ENCODE measurements at regions not wholly inside any gene's neighbourhood (a gene's known extent, or its start where the extent isn't known, plus 50 kb on each side); places are given as distances from the start of the nearest gene placed in this dataset.

GRCh38 chrX:68997911-68998310 lies 167.3 kb downstream of the PJA1 start:
- TF ChIP-seq POLR2AphosphoS5 (IDR thresholded peaks at IDR 0.05) (no peak), POLR2A (IDR thresholded peaks at IDR 0.05) (no peak), EP300 (IDR thresholded peaks at IDR 0.05) (no peak)
- TF ChIP-seq, protein P1, sequence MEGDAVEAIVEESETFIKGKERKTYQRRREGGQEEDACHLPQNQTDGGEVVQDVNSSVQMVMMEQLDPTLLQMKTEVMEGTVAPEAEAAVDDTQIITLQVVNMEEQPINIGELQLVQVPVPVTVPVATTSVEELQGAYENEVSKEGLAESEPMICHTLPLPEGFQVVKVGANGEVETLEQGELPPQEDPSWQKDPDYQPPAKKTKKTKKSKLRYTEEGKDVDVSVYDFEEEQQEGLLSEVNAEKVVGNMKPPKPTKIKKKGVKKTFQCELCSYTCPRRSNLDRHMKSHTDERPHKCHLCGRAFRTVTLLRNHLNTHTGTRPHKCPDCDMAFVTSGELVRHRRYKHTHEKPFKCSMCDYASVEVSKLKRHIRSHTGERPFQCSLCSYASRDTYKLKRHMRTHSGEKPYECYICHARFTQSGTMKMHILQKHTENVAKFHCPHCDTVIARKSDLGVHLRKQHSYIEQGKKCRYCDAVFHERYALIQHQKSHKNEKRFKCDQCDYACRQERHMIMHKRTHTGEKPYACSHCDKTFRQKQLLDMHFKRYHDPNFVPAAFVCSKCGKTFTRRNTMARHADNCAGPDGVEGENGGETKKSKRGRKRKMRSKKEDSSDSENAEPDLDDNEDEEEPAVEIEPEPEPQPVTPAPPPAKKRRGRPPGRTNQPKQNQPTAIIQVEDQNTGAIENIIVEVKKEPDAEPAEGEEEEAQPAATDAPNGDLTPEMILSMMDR (IDR thresholded peaks at IDR 0.05): no peak

All from stomach (tissue), 4 donors.